Activated naive CD4-positive, alpha-beta T cell treated with anti-CD3 and anti-CD28 coated beads, Interleukin-2, amount 10 ng/mL, durations not matched to agents 7 days and 5 days (primary cell): ENCODE measurements at regions not wholly inside any gene's neighbourhood (a gene's known extent, or its start where the extent isn't known, plus 50 kb on each side); places are given as distances from the start of the nearest gene placed in this dataset.

Source experiments
- CTCF ChIA-PET: fragments of 350-600 bp; sonication (Branson Sonifier 250); formaldehyde crosslinking; loops from one replicate; lab custom pipeline; 2021; ENCODE audit warnings: antibody characterized with exemption; lab: Charles Lee
- DNase-seq: peaks from one replicate; pipeline ENCODE4 v3.0.0-alpha.2; 2020
- H3K27ac Mint-ChIP-seq: one replicate; pipeline ENCODE4 v1.8.0; 2021; ENCODE audit warnings: mild to moderate bottlenecking, moderate library complexity, mixed read lengths
- H3K27me3 Mint-ChIP-seq: one replicate; pipeline ENCODE4 v1.8.0; 2021; ENCODE audit warnings: mild to moderate bottlenecking, mixed read lengths
- H3K36me3 Mint-ChIP-seq: one replicate; pipeline ENCODE4 v1.8.0; 2021; ENCODE audit warnings: mixed read lengths
- H3K4me1 Mint-ChIP-seq: one replicate; pipeline ENCODE4 v1.8.0; 2021; ENCODE audit warnings: mixed read lengths
- H3K4me3 Mint-ChIP-seq: one replicate; pipeline ENCODE4 v1.8.0; 2021; ENCODE audit warnings: mild to moderate bottlenecking, moderate library complexity, mixed read lengths
- H3K9me3 Mint-ChIP-seq: one replicate; pipeline ENCODE4 v1.8.0; 2021; ENCODE audit warnings: mixed read lengths

GRCh38 chr1:95926331-95926730 is 692.3 kb downstream of the RWDD3 start:
- Mint-ChIP-seq H3K9me3 (no peaks in the 10 kb centered on the region), H3K4me1 (no peaks in the 10 kb centered on the region), H3K4me3 (no peak overlapping the region), H3K27me3 (no peaks in the 10 kb centered on the region), H3K27ac (no peak overlapping the region), H3K36me3 (no peaks in the 10 kb centered on the region)
- CTCF ChIA-PET: no interaction called here
- DNase-seq: no peak

GRCh38 chr1:95927061-95927460 is 693.1 kb downstream of the RWDD3 start:
- Mint-ChIP-seq H3K4me3 (no peak overlapping the region), H3K36me3 (no peaks in the 10 kb centered on the region), H3K27ac (no peak overlapping the region), H3K9me3 (peaks cover 2% of the 10 kb centered on the region), H3K27me3 (no peaks in the 10 kb centered on the region), H3K4me1 (no peaks in the 10 kb centered on the region)
- DNase-seq: no peak
- CTCF ChIA-PET: no interaction called here

GRCh38 chr1:95935719-95936118 is 701.7 kb downstream of the RWDD3 start:
- CTCF ChIA-PET: no interaction called here
- Mint-ChIP-seq H3K9me3 (peaks cover 2% of the 10 kb centered on the region), H3K36me3 (no peaks in the 10 kb centered on the region), H3K27ac (no peak overlapping the region), H3K4me3 (no peak overlapping the region), H3K27me3 (no peaks in the 10 kb centered on the region), H3K4me1 (no peaks in the 10 kb centered on the region)
- no peak for DNase-seq

GRCh38 chr1:95941121-95941798 is 707.2 kb downstream of the RWDD3 start:
- Mint-ChIP-seq H3K4me3 (no peak overlapping the region), H3K27me3 (no peaks in the 10 kb centered on the region), H3K27ac (no peak overlapping the region), H3K9me3 (peaks cover 4% of the 10 kb centered on the region), H3K4me1 (no peaks in the 10 kb centered on the region), H3K36me3 (no peaks in the 10 kb centered on the region)
- CTCF ChIA-PET: no interaction called here
- no peak for DNase-seq

GRCh38 chr1:95948023-95948422 is 714.0 kb downstream of the RWDD3 start:
- no peak overlapping the region for H3K4me3 Mint-ChIP-seq
- no peaks in the 10 kb centered on the region for H3K27me3 Mint-ChIP-seq
- no peak for DNase-seq
- no peaks in the 10 kb centered on the region for H3K36me3 Mint-ChIP-seq
- H3K9me3 Mint-ChIP-seq: peaks cover under 1% of the 10 kb centered on the region
- no peaks in the 10 kb centered on the region for H3K4me1 Mint-ChIP-seq
- no peak overlapping the region for H3K27ac Mint-ChIP-seq
- CTCF ChIA-PET: no interaction called here

- H3K9me3 Mint-ChIP-seq: no peaks in the 10 kb centered on the region
- no peak overlapping the region for H3K27ac Mint-ChIP-seq
- H3K36me3 Mint-ChIP-seq: no peaks in the 10 kb centered on the region
- CTCF ChIA-PET: no interaction called here
- no peaks in the 10 kb centered on the region for H3K4me1 Mint-ChIP-seq
- no peak overlapping the region for H3K4me3 Mint-ChIP-seq
- no peak for DNase-seq
- no peaks in the 10 kb centered on the region for H3K27me3 Mint-ChIP-seq
Measured at GRCh38 chr1:95951371-95952102, 717.5 kb downstream of the RWDD3 start.

GRCh38 chr1:95953015-95953414 is 719.0 kb downstream of the RWDD3 start:
- Mint-ChIP-seq H3K4me3 (no peak overlapping the region), H3K27me3 (no peaks in the 10 kb centered on the region), H3K36me3 (no peaks in the 10 kb centered on the region), H3K27ac (no peak overlapping the region), H3K9me3 (peaks cover 1% of the 10 kb centered on the region), H3K4me1 (no peaks in the 10 kb centered on the region)
- CTCF ChIA-PET: no interaction called here
- DNase-seq: no peak

GRCh38 chr1:95954585-95954984 is 720.6 kb downstream of the RWDD3 start:
- Mint-ChIP-seq H3K4me3 (no peak overlapping the region), H3K4me1 (no peaks in the 10 kb centered on the region), H3K27ac (no peak overlapping the region), H3K27me3 (no peaks in the 10 kb centered on the region), H3K36me3 (no peaks in the 10 kb centered on the region), H3K9me3 (peaks cover 4% of the 10 kb centered on the region)
- CTCF ChIA-PET: no interaction called here
- DNase-seq: no peak

GRCh38 chr1:95956215-95956614 is 722.2 kb downstream of the RWDD3 start:
- CTCF ChIA-PET: no interaction called here

GRCh38 chr1:95957748-95958147 is 723.7 kb downstream of the RWDD3 start:
- H3K27ac Mint-ChIP-seq: no peak overlapping the region
- H3K4me1 Mint-ChIP-seq: no peaks in the 10 kb centered on the region
- CTCF ChIA-PET: interaction anchor here (0.6 kb wide), 1 partner anchor 1166 kb away, joined by 3 read pairs; no protein-coding TSS in a partner anchor

More at GRCh38 chr1:95956215-95956614, 722.2 kb downstream of the RWDD3 start:
- peaks cover 9% of the 10 kb centered on the region for H3K9me3 Mint-ChIP-seq
- H3K27me3 Mint-ChIP-seq: no peaks in the 10 kb centered on the region
- H3K4me1 Mint-ChIP-seq: no peaks in the 10 kb centered on the region
- H3K36me3 Mint-ChIP-seq: no peaks in the 10 kb centered on the region
- H3K27ac Mint-ChIP-seq: no peak overlapping the region
- DNase-seq: no peak
- no peak overlapping the region for H3K4me3 Mint-ChIP-seq

GRCh38 chr1:95966866-95967265 is 732.9 kb downstream of the RWDD3 start:
- CTCF ChIA-PET: no interaction called here
- no peak for DNase-seq
- Mint-ChIP-seq H3K36me3 (no peaks in the 10 kb centered on the region), H3K9me3 (peaks cover 10% of the 10 kb centered on the region), H3K4me3 (no peak overlapping the region), H3K4me1 (no peaks in the 10 kb centered on the region), H3K27ac (no peak overlapping the region), H3K27me3 (no peaks in the 10 kb centered on the region)

More at GRCh38 chr1:95957748-95958147, 723.7 kb downstream of the RWDD3 start:
- no peak for DNase-seq
- Mint-ChIP-seq H3K4me3 (no peak overlapping the region), H3K27me3 (no peaks in the 10 kb centered on the region), H3K36me3 (no peaks in the 10 kb centered on the region), H3K9me3 (peaks cover 9% of the 10 kb centered on the region)

- Mint-ChIP-seq H3K27ac (no peak overlapping the region), H3K4me1 (no peaks in the 10 kb centered on the region)
- DNase-seq: no peak
Measured at GRCh38 chr1:95974586-95974985, 740.6 kb downstream of the RWDD3 start.

GRCh38 chr1:95982711-95983110 is 738.9 kb upstream of the PTBP2 start:
- Mint-ChIP-seq H3K4me1 (no peaks in the 10 kb centered on the region), H3K4me3 (no peak overlapping the region), H3K27me3 (no peaks in the 10 kb centered on the region), H3K36me3 (no peaks in the 10 kb centered on the region), H3K9me3 (no peaks in the 10 kb centered on the region), H3K27ac (no peak overlapping the region)
- DNase-seq: no peak
- CTCF ChIA-PET: no interaction called here

More at GRCh38 chr1:95974586-95974985, 740.6 kb downstream of the RWDD3 start:
- no peaks in the 10 kb centered on the region for H3K27me3 Mint-ChIP-seq
- no peaks in the 10 kb centered on the region for H3K36me3 Mint-ChIP-seq
- H3K9me3 Mint-ChIP-seq: peaks cover 13% of the 10 kb centered on the region
- CTCF ChIA-PET: no interaction called here
- H3K4me3 Mint-ChIP-seq: no peak overlapping the region

GRCh38 chr1:95983831-95984230 is 737.8 kb upstream of the PTBP2 start:
- H3K4me1 Mint-ChIP-seq: no peaks in the 10 kb centered on the region
- CTCF ChIA-PET: no interaction called here
- no peak overlapping the region for H3K27ac Mint-ChIP-seq
- DNase-seq: no peak
- H3K27me3 Mint-ChIP-seq: no peaks in the 10 kb centered on the region
- H3K36me3 Mint-ChIP-seq: no peaks in the 10 kb centered on the region
- H3K9me3 Mint-ChIP-seq: no peaks in the 10 kb centered on the region
- no peak overlapping the region for H3K4me3 Mint-ChIP-seq

GRCh38 chr1:95984798-95985374 is 736.7 kb upstream of the PTBP2 start:
- H3K4me3 Mint-ChIP-seq: no peak overlapping the region
- no peaks in the 10 kb centered on the region for H3K4me1 Mint-ChIP-seq
- no peak for DNase-seq
- CTCF ChIA-PET: no interaction called here
- no peaks in the 10 kb centered on the region for H3K27me3 Mint-ChIP-seq
- no peak overlapping the region for H3K27ac Mint-ChIP-seq
- no peaks in the 10 kb centered on the region for H3K36me3 Mint-ChIP-seq
- H3K9me3 Mint-ChIP-seq: no peaks in the 10 kb centered on the region
